GM18517 (cell line): ENCODE measurements at regions not wholly inside any gene's neighbourhood (a gene's known extent, or its start where the extent isn't known, plus 50 kb on each side); places are given as distances from the start of the nearest gene placed in this dataset.
"Not testable (repeated sequence)": the region's sequence is repeated elsewhere in the genome, so short reads cannot be mapped to it uniquely, and the experiment has no call there.

Experiments used
- ATAC-seq: cut with Tn5 transposase; IDR thresholded peaks from one replicate; pipeline ENCODE4 v1.9.1; 2021; ENCODE audit warnings: mild to moderate bottlenecking, moderate library complexity; ENCODE audit not compliant: unreplicated experiment

- no peak for ATAC-seq
Measured at GRCh38 chr20:23141450-23142161, 55.5 kb upstream of the CD93 start.

- no peak for ATAC-seq
Measured at GRCh38 chr20:23140991-23141390, 54.9 kb upstream of the CD93 start.

DNA sequence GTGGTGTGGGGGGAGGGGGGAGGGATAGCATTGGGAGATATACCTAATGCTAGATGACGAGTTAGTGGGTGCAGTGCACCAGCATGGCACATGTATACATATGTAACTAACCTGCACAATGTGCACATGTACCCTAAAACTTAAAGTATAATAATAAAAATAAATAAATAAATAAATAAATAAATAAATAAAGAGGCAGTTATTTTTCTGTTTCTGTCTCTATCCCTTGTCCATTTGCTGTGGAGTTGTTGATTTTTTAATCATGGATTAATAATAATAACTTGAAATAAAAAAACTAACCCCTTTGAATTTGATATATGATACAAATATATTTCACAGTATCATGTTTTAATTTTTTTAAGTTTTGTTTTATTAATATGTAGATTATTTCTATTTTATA, 53.9 kb upstream of the CD93 start:
- ATAC-seq = not testable (repeated sequence)

GRCh38 chr20:23139524-23139923, 53.4 kb upstream of the CD93 start:
- no peak for ATAC-seq

- no peak for ATAC-seq
Measured at GRCh38 chr20:23138682-23139081, 52.6 kb upstream of the CD93 start.

DNA sequence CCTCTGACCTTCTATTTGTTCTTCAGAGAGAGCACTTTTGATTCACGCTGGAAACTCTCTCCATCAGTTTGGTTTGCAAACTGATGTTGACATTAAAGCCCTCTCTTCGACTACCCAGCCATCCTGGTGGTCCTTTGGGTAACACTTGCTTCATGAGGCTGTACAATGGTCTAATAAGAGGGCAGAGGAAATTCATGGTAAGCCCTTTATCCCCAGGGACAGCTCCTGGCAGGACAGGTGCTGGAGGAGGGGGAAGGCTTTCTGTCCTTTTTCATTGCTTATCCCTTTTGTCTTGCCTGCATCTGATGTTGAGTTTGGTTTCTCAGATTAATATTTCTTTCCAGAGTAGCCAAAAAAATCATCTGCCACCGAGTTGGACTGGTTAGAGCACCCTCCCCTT, 52.1 kb upstream of the CD93 start:
- no peak for ATAC-seq

GRCh38 chr20:23136893-23137745, 51.0 kb upstream of the CD93 start:
- no peak for ATAC-seq

DNA sequence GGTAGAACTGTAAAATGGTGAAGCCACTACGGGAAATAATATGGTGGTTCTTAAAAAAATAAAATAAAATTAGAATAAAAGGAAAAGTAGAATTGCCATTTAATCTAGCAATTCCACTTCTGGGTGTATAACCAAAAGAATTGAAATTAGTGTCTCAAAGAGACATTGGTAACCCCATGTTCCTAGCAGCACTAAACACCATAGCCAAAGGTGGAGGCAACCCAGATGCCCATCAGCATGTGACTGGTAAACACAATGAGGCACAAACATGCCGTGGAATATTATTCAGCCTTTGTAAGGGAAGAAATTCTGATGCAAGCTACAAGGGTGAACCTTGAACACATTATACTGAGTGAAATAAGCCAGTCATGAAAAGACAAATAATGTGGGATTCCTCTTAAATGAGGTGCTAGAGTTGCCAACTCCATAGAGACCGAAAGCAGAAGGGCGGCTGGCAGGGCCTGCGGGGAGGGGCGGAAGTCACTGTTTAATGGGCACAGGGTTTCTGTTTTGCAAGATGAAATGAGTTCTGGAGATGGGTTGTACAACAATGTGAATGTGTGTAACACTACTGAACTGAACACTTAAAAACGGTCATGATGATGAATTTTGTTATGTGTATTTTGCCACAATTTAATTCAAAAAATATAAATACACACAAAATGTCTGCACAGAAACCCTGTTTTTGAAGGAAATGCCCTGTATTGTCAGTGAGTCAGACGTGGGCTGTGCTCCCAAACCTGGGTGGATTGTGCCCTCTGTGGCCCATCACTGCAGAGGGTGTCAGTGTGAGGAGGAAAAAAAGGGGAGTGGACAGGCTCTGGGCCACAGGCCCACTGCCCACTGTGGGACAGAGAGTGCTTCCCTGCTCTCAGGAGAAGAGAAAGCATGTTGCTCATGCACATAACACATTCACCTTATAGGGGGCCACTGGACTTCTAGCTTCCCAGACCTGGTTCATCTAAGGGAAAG, 49.6 kb upstream of the CD93 start:
- no peak for ATAC-seq
